ENCODE measurements at regions not wholly inside any gene's neighbourhood (a gene's known extent, or its start where the extent isn't known, plus 50 kb on each side); places are given as distances from the start of the nearest gene placed in this dataset.
"Not testable (repeated sequence)": the region's sequence is repeated elsewhere in the genome, so short reads cannot be mapped to it uniquely, and the experiment has no call there.

DNA sequence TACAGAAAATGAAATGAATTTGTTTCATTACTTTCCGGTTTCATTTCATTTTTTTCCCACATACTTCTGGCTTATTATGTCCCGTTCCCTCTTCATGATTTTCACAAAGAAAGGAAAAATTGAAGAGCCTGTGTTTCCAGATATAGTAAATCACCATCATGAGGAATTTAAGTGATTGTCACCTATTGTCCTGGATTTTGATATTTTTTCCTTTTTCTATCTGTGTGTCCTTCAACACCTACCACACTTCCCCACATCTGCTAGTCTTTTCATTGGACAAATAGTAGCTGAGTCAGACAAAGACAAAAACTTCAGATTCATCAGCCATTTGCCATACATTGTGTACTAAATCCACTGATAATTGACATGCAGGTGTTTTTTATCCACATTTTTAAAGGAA, 258.2 kb upstream of the HSF2 start:
- DNase-seq = no peak

DNA sequence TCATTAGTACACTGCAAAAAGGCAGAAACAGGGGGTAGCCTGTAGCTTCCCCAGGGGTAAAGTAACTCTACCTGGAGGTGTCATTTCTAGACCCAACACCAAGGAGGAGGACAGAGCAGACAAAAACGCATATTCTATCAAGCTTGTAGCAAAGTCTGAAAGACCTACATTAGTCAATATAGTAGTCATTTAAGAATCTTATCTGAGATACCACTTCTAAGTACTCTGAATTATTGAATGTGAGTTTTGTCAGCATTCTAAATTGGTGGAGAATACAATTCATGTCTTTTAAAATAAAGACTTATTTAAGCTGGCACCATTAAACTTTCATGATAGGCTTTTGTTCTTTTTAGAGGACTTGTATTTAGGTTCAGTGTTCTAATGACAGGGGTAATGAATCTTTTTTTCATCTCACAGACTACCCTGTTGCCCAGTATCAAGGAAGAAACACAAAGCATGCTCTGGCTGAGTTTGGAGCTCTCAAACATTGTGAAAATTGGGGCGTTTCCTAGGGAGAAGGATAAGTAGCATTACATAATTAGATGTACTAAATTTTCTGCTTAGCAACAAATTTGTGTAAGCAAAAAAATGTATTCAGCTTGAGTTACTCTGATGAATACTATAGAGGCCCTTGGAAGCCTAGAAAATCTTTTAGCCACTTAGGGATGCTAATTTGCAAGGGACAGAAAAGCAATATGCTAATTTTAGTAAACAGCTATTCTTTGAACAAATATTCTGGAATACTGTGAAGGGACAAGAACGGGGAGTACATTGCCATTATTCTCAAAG, 255.4 kb upstream of the HSF2 start:
- no peak for DNase-seq

DNA sequence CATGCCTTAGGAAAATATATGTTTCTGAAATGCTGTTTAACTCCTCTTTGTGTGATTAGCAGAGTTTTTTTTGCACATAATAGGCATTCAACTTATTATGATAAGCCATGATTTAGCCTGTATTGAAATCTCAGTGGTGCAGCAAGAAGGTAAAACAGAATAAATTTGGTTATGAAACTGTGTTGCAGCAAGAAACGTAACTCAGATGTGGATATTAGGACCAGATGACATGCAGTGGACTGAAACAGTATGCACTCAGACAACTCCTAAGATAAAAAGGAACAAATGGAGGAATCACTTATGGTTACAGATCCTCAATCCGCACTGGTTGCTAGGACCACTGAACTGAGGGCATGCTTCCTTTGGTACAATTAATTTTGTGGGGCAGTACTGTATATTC, 254.2 kb upstream of the HSF2 start:
- no peak for DNase-seq

DNA sequence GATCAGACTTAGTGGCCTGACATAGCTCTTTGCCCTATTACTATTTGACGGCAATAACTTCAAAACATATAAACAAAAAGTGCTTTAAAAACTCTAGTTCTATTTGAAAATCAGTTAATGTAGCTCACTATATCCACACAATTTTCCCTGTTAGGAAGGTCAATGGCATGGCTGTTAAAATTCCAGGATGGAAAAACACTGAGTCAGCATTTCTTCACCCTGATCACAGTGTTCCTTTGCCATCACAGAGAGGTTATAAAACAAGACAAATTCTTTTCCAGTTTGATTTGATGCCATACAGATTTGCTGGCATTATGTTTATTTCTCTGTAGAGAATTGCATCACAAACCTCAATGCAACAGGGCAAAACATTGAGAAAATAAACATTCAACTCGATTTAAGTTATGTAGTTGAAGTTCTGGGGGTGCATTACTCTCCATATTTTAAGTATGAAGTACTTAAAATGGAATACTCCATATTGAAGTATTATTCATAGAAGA, 253.7 kb upstream of the HSF2 start:
- no peak for DNase-seq

DNA sequence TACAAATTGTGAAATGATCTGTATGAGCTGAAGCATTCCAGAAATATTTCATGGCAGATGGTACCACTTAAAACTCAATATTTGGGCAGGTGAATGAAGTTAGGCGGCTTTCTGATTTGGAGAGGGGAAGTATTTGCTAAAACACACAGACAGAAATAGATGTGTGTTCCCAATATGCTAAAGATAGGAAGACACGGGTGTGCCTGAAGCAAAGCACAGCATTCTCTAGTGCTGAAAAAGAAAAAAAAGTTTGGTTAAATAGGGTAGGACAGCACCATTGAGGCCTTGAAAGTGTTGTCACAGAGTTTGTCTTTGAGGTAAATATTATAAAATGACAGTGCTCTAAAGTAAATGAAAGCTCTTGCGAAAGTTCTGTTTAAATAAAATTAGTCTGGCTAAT, 252.2 kb upstream of the HSF2 start:
- no peak for DNase-seq

DNA sequence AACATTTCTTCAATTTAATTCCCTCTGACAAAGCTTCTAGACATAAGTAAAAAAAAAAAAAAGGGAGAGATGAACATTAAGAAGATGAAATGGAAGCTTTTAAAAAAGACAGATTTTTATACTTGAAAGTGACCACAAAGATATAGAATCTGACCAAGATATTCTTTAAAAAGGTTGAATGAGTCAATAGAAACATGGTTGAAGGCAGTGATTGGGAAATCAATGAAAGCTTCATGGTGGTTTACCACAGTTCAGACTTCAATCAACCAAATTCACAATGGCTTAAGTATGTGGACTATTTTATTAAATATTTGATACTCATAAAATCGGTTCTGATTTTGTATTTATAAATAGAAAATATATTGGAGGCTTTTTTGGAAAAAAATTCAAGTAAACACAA, 248.4 kb upstream of the HSF2 start:
- no peak for DNase-seq

DNA sequence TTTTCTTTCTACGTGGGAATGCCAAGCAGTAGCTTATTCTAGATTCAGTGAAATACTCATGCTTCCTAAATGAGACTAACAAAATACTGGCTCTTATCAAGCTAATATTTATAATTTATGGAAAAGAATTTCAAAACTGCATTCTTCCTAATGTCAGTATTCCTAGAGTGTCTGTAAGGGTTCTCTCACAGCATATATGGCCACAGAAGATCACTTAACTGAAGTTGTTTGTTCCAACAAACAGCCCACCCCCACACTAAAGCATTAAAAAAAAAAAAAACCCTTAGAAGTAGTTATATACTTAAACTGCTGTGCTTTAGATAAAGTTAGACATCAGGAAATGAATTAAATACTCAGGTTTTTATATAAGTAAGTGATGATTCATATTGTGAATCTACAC, 247.7 kb upstream of the HSF2 start:
- DNase-seq = no peak

DNA sequence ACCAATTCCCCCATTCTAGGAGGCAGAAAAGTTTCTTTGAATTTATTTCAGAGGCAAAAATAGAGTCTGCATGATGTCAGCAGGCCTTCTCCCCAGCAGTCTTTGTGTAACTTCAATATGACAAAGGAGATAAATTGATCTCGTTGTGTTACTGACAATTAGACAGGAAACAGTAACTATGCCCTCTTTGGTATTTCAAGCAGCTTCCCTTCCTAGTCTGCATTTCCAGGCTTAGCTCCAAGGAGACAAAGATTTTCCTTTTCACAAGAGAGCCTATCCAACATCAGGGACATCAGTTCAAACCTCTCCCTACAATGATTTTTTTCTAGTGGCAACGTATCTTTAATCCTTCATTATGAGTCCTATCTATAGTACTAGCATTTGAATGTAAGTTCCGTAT, 245.9 kb upstream of the HSF2 start:
- no peak for DNase-seq

DNA sequence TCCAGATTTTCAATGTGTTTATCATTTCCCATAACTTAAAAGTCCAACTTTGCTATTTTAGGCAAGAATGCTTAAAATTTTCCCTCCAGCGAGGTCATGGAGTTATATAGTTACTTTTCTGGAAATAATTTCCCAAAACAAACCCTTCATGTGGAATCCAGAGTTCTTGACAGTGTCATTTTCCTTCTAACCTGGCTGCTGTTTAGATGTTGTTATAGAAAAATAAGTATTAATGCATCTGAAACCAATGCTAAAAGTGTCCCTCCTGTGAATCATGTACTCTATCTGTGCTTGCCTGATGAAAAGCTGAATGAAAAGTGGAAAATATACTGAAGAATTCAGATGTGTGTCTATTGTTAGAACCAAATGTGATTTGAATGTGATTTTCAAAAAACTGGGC, 245.3 kb upstream of the HSF2 start:
- DNase-seq = no peak

DNA sequence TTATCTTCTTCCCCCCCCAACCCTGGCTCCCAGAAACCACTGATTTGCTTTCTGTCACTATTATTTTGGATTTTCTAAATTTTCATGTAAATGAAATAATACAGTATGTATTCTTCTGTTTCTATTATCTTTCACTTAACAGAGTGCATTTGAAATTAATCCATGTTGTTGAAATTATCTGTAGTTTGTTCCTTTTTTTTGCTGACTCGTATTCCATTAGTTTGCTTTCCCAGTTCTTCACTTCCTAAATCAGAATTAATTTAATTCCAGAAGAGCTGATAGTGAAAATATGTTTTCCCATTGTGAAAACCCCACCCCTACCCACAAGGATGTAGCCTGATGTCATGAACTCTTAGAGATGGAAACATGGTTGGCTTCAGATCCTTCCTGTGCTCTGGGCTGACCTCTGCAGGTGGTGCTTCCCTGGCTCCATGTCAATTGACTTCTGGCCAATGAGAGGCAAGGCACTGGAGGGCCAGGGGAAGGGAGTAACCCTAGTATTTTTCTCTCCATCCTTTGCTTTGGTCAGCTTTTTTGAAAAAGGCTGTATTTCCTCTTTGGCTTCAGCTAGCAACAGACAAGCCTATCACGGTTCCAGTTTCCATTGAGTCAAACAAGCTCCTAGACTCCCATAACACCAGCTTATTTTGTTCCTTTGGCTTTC, 244.4 kb upstream of the HSF2 start:
- DNase-seq = no peak

DNA sequence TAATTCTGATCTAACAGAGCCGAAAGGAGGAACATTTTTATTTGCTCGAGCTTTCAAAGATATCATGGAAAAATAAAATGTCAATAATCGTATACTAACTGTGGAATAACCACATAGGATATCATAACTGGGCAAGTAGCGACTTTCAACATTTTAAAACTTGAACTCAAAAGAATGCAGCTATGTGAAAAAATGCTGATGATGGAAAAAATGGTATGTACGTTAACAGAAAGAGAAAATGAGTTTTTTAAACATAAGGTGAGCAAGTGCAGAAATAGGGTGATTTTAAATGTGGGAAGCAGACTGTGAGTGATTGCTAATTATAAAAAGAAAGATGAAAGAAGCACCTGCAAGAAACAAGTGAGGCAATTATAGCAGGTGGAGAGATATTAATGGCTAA, 238.3 kb upstream of the HSF2 start:
- DNase-seq = no peak

DNA sequence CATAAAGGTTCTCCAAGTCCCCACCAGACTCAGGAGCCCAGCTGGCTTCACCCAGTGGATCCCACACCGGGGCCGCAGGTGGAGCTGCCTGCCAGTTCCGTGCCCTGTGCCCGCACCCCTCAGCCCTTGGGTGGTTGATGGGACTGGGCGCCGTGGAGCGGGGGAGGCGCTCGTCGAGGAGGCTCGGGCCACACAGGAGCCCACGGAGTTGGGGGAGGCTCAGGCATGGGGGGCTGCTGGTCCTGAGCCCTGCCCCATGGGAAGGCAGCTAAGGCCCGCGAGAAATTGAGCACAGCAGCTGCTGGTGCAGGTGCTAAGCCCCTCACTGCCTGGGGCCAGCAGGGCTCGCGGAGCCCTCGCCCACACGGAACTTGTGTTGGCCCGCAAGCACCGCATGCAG, 234.4 kb upstream of the HSF2 start:
- DNase-seq = no peak

DNA sequence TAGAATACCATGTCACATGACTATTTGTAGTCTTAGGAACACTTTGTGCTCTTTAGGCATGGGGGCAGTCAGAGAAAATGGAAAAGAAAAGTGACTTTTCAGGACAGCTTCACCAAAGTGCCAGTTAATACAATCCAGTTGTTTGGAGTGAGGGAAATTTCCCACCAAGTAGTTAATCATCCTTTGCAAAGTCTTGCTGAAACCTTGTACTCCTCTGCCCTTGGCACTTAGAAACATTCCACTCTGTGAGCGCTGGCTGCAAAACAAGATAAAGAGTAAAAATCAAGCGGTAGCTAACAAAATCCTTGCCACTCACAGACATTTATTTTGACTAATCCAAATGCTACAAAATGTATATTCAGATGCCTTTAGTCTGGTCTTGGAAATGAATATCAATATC, 229.2 kb upstream of the HSF2 start:
- DNase-seq = no peak

DNA sequence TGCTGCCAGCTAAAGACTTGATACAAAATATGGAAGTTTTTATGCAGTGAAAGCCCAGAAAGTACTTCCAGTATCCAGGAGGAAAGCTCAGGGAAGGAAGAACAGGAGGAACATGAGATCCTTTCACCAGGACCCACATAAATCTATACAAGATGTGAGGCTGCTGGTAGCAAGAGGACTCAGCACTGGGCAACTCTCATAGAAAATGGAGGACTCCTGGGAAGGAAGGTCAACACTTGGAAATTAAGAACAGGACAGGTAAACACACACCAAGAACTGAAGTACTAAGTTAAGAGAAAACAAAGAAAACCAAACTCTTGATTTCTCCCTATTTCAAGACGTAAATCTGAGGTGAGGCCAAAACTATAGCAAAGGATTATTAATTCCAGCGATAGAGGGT, 220.5 kb upstream of the HSF2 start:
- no peak for DNase-seq

DNA sequence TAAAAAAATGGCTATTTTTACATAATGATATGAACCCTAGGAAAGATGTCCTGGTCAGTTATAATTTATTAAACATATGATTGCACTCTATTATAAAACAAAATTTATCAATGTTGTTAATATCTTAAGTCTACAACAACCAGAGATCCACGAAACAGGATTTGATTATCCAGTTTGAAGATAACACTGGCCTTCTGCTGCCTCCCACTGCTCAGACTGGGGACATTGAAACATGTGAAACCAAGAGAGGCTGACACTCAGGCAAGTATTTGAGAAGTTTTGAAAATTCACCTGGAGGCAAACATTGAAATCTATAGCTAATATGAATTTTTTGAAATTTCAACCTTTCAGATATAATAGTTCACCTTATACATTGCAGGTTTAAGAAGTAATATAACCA, 219.3 kb upstream of the HSF2 start:
- no peak for DNase-seq

DNA sequence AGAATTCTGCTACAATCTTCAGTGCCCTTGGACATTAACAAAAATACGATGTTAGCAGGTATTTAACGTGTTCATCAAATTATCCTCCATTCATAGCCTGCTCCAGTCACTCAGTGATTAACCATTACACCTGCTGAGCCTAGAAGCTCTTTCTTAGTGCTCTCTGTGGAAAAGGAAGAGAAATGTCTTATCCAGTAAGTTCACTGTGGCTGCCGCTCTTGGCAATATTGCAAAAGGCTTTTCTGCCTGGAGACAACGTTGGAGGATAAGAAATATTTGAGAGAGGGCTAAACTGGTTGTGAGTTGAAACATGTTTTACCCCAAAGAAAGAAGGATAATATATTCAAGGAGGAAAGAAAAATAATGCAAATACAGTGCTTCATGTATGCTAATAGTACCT, 217.4 kb upstream of the HSF2 start:
- no peak for DNase-seq

DNA sequence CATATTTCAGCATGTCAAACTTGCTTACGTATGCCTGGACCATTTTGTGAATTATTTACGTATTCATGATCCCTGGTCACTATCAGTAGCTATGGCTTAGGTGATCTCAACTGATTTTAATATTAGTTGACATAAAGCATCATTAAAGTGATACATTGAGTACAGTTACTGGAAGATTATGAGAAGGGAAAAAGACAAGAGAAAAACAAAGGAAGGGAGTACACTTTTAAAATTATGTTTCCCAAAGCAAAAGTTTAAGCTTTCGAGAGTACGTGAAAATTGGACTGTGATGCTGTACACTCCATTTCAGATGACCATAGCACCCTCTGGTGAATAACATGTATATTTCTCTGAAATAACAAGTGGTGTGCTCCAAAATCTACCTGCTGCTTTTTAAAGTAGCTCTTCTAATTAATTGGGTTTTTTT, 215.0 kb upstream of the HSF2 start:
- no peak for DNase-seq

DNA sequence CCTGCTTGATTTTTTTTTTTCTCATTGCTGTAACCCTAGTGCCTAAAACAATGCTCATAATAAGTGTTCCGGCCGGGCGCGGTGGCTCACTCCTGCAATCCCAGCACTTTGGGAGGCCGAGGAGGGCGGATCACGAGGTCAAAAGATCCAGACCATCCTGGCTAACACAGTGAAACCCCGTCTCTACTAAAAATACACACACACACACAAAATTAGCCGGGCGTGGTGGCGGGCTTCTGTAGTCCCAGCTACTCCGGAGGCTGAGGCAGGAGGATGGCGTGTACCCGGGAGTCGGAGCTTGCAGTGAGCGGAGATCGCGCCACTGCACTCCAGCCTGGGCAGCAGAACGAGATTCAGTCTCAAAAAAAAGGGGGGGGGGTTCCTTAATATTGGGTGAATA, 214.0 kb upstream of the HSF2 start:
- DNase-seq = not testable (repeated sequence)

DNA sequence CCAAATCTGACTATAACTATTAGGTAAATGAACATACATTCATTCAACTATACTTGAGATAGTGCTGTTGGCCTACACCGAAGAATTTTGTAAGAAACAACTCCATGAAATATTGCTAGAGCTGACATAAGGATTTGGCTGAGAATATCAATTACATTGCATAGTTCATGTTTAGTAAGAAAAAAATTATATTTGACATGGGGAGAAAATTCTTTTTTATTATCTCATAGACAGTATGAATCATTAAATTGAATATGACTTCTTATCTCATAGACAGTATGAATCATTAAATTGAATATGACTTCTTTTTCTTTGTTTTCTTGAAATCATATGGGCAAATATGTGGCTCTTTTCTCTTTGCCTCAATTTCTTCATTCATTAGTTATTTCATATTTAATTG, 212.3 kb upstream of the HSF2 start:
- DNase-seq = no peak

DNA sequence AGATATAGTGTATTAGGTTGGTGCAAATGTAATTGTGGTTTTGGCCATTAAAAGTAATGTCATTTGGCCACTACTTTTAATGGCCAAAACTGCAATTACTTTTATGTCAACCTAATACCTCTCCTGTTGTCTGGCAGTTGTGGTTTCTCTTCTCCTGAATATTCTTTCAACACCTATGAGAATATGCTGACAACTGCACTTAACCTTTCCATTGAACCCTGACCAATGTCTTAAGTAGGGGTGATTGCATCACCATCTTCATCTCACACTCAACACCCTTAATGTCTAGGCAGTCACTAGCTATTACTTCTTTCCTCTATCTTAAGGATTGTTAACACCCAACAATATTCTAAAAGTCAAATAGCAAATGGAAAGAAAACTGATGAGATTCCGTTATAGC, 200.5 kb upstream of the HSF2 start:
- DNase-seq = no peak

DNA sequence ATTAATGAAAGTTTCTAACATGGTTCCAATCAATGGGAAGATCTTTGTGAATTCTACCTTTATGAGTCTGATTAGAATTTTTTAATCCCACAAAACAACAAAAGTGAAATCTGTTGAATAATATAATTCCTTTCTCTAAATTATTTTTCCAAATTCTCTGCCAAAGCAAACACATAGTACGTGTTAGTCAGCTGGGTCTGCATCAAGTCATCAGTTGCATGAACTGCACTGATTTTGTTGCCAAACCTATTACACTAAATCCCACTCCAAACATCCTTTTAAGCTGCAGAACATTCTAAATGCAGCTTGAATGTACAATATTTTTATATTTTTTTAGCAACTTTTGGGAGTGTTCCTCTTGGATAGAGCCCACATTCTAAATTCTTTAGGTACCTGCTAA, 199.0 kb upstream of the HSF2 start:
- no peak for DNase-seq

DNA sequence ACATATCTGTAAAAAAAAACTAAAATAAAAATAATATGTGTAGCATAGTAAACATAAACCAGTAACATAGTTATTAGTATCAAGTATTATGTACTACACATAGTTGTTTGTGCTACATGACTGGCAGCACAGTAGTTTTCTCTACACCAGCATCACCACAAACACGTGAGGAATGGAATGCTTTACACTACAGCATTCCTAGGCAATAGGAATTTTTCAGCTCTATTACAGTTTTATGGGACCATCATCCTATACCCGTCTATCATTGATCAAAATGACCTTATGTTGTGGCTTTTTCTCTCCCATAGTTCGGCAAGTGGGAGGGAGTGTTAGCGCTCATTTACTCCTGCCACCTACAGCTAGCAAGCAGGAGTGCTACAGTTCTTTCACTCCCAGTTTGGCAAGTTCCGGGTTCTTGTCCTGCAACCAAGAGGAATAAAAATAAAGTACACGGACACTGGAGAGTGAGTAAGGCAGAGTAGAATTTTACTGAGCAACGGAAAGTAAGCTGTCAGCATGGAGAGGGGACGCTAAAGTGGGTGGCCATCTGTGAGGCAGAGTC, 196.8 kb upstream of the HSF2 start:
- no peak for DNase-seq

DNA sequence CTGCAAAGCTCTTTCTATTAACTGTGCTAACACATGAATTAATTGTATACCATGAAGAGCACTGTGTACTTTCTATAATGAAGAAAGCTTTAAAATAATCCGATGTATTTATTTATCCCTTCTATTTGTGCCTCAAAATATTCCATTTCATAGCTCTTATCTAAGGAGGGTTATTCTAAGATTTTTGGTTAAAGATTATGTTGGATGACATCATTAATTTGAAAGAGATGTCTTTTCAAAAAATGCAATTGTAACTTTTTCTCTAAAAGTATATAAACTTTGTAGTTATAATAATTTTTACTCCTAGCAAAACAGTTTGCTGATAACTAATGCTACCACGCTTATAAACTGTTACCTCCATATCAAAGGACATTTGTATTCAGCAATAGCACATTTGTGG, 192.4 kb upstream of the HSF2 start:
- DNase-seq = no peak

DNA sequence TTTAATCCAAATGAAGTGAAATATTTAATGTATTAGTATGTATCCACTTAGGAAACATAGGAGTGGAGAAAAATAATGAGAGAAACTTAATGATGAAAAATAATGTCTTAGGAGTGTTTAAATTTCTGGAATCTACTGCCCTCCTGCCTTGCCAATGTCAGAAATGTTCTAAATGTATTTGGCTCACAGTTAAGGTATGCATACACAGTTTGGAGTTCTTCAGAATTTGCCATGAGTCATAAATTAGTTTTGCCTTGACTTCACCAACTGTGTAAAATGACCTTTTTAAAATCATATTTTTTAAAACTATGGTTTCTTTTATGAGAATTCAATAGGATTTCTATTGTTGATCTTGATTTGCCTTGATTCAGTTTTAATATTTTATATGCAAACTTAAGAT, 191.7 kb upstream of the HSF2 start:
- no peak for DNase-seq
